ENCODE measurements at regions not wholly inside any gene's neighbourhood (a gene's known extent, or its start where the extent isn't known, plus 50 kb on each side); places are given as distances from the start of the nearest gene placed in this dataset.

DNA sequence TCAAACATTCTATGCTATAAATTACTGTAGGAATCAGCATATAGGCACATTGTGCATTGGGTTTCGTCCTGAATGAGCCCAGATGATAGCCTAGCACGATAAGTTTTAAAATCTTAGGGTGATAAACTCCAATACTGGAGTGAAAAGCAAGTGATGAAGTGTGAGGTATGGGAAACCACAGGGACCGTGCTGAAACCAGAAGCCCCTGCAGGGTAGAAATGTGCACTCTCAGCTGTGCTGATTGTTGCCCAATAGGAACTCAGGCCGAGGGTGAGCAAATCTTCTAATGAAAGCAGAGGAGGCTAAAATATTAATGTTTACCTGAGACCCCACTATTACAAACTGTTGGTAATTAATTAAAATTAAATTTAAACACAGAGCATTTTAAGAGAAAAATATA is 1486.6 kb downstream of the AACS start:
- DNase-seq: no peak

DNA sequence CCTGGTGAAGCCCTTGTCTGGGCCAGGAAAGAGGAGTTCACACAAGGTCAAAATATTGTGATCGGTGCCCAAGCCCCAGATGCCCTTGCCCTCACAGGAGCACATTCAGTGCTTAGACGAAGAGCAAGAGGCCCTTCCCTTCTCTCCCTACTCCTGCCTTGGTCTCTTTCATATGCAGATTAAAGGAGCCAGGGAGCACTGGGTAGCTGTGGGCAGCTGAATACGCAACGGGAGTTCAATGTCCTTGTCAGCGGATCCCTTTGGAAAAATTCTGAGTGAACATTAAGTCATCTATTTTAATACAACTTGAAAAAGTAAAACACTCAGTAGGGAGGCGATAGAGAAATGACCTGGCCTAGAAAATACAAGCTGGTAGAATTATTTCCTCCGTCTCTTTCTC is 1489.4 kb downstream of the AACS start:
- no peak for DNase-seq

DNA sequence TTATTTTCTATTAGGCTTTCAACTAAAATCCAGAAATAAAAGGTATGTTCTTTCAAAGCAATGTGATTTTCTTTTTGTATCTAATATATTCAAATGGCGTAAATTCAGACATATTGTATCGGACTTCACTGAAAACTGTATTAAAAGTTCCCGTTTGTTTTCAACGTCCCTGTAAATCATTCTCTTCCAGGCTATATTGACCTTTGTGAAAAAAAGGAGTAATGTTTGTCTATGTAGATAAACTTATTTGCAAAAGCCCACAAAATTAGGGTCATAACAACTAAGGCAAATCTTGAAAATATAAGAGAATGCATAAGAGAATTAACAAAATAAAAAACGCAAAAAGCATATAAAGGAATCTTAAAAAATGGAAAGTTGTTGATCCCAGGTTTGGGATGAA is 1492.4 kb downstream of the AACS start:
- no peak for DNase-seq

DNA sequence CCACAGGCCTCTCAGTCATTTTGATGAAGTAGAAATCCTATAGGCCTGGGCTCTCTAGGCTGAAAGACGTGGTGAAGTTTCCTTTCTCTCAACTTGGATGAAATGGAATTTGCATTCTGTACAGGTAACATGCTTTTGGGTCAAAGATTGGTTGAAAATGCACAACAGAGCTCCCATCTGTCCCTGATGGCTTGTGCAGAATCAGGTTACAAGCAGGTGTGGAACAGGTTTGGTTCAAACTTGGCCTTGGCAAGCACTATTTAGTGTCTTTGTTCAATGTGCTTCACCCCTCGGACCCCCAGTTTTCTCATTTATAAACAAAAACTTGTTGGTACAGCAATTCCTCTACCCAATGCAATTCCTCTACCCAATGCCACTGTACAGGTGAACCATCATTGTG is 1493.0 kb downstream of the AACS start:
- no peak for DNase-seq

DNA sequence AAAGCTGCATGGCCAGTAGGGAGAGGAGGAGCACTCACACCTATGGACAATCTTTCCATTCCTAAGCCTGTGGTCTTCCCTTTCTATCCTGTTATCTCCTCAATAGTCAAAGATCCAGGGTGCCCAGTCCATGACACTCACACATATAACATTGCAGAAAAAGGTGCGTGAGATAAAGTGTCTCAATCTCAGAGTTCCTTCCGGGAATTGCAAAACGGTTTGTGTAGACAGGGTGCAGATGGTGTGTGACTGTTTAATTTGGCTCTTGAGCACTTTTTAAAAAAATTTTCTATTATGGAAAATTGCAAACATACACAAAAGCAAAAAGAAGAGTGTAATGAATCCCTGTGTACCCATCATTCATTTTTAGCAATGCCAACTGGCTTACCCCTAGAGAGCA is 1493.6 kb downstream of the AACS start:
- no peak for DNase-seq

DNA sequence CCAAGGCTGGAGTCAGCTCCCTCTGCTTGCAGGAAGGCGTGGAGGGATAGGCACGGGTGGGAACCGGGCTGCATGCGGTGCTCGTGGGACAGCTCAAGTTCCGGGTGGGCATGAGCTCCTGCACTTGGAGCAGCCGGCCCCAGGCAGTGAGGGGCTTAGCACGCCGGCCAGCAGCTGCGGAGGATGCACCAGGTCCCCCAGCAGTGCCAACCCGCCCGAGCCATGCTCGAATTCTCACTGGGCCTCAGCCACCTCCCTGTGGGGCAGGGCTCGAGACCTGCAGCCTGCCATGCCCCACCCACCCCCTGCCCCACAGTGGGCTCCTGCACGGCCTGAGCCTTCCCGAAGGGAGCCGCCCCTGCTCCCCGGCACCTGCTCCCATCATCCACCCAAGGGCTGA is 1501.8 kb downstream of the AACS start:
- DNase-seq: no peak

DNA sequence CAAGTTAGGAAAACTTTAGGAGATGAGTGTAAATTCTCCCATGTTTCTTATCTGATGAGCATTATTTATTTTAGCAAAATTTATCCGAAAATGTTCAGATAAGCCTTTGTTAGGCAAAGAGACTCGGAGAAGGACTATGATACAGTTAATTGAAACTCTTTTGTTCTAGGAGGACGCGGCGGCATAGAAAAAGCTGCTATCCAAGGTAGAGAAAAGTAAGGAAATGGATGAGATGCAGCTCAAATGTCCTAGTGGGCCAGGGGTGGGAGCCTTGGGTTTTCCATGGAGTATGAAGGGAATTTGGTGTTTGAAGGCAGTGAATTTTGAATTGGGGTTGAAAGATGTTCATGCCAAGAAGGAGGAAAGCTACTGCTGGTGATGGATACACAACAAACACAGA is 1504.5 kb downstream of the AACS start:
- no peak for DNase-seq

DNA sequence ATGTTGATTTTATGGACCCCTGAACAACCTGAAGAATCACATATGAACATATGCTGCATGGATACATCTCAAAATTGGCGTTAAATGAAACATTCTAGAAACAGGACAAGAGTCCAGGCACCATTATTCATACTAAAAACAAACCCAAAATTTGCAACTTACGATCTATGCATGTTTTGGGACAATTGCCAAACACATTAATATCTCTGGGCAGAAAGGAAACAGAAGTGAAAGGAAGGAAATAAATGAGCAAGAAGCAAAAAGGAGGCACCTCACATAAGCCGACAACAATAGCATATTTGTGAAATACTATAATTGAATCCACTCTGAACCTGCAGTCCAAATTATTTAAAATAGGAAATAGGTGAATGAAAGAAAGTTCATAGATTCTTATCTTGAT is 1505.3 kb downstream of the AACS start:
- DNase-seq: no peak

DNA sequence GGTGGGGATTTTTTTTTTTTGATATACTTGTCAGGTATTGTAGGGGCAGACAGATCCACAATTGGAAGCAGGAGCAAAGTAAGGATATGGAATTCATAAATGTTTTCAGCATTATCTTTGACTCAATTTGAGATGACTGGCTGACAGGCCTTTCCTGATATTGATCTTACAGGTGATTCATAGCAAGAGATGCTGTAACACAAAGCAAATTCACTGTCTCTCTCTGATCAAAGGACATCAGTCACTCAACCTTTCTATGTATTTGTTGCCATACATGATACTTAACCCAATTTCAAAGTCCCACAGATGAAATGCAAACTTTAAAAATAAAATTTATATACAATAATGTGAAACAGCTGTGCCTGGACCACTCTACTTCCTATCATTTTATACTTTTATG is 1506.9 kb downstream of the AACS start:
- DNase-seq: no peak

DNA sequence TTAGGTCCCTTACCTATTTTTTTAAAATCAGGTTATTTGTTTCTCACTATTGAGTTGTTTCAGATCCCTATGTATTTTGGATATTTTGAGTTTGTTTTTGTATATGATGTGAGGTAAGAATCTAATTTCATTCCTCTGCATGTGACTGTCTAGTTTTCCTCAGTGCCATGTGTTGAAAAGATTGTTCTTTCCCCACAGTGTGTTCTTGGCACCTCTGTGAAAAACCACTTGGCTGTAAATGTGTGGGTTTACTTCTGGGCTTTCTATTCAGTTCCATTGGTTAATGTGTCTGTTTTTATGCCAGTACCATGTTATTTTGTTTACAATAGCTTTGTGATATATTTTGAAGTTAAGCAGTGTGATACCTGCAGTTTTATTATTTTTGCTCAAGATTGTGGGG is 1516.4 kb downstream of the AACS start:
- DNase-seq: no peak

DNA sequence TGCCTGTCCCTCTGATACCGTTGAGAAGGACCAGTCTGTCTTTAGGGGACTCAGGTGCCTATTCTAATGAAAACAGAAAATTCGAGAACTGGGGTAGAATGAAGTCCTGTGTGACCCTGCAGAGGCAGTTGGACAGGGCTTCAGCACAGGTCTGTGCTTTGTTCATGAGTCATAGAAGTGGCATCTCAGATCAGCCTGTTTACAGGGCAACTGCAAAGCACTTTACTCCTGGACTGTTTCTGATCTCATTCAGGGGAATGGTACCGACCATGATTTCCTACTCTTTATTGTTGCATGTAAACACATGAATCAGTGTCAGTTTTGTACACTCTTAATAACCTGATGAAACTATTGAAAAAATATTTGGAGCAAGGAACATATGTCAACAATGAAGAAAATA is 1517.0 kb downstream of the AACS start:
- DNase-seq: no peak

DNA sequence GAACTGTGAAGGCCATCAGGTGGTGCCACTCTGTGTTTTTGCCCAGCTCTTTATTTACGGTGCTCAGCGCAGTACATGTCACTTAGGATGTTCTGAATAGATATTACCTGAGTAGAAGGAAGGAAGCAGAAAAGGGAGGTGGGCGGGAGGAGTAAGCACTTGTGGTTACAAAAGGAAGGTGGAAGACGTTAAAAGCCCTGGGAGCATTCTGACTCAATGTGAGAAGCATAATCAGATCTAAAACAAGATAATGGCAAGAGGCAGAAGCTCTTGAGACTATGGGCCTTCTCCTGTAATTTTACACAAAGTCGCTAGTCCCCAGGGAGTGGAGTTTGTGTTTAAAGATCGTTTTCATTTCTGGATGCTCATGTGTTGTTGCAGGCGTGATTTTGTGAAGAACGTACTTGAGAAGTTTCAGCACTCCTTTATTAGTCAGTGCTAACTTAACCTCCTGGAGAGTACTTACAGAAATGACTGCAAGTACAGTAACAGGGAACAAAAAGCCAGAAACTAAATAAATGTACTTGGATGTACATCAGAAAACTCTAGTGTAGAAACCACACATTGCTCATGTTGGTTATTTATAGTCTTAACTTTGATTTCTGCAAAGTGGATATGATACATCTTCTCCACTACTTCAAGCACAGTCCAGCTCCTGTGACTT is 1523.5 kb downstream of the AACS start:
- DNase-seq: no peak

DNA sequence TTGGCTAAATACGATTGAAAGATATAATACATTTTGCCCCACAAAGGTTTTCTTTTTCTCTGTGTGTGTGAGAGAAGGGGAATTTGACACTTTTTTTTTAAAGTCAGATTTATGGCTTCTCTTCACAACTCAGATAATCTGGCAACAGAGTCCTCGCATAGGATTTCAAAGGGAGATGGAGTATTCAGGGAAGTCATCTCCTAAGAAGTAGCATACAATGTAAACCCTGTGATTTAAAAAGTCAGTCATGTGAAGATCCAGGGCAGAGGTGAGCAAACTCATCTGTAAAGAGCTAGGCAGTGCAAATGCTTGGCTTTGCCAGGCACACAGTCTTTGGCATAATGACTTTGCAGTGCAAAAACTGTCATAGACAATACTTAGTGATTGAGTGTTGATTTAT is 1526.3 kb downstream of the AACS start:
- no peak for DNase-seq

DNA sequence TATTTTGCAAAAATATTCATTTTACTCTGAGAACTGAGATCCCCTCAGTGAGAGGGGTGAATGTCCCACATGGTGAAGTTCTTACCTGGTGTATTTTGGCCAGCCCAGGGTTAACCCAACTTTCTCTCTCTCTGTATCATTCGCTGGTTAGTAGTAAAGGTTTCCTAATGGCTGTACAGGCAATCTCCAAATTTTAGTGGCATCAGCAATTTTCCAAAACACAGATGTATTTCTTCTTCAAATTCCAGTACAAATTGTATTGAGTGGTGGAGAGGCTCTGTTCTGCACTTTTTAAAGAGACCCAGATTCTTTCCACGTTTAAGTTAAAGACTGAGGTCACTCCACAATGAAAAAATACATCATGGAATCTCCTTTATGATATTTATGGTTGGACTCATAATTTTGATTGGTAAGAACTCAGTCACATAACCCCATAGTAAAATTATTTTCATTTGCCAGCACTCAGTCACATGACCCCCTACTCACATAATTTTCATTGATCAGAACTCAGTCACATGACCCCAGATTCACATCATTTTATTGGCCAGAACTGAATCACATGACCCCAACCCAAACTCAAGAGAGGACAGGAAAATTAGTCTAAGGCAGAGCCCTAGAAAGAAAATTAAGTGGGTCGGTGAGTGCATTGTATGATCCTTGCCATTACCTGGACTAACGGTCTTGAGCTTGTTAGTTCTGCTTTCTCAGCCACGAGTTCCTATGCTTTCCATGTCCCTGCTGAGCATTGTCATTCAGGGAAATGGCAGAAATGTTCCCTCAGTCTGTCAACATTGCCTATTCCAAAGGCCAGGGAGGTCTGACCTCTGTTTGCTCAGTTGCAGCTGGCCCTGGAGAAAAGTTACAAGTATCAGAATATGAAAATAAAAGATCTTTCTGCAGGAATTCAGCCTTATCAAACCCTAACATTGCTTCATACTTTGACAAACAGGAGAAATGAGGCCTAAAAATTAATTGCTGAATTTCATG is 1536.2 kb downstream of the AACS start:
- no peak for DNase-seq

DNA sequence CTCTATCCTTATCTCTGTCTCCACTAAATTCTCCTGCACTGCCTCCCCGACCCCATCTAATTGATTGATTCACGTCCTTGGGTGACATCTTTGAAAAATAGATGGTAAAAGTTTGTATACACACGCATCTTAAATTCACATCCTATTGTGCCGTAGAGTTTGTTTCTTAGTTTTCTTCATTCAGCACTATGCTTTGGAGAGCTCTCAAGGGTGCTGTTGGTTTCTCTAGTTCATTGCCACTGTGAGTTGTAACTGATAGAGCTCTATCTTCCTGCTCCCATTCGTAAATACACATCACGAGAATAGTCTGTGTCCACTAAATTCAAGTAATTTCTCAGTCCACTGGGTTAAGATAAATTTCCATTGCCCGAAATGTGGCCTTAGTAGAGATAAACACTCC is 1537.4 kb downstream of the AACS start:
- DNase-seq: no peak

DNA sequence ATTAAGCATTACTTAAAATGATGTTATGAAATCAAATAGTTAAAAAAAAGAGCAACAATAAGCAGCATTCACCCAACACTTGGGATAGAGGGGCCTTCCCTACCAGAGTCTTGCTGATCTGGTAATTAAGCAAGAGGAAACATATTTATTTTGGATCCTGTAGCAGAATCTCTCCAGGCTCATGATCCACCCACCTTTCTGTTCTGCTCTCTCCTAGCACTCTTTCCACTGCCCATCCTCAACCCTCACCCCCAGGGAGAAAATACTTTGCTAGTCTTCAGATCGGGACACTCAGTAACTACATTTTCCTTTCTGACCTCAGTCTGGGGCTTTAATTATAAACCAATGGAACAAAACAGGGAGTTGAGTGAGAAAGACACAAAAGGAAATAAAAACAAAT is 1541.9 kb downstream of the AACS start:
- DNase-seq: no peak

DNA sequence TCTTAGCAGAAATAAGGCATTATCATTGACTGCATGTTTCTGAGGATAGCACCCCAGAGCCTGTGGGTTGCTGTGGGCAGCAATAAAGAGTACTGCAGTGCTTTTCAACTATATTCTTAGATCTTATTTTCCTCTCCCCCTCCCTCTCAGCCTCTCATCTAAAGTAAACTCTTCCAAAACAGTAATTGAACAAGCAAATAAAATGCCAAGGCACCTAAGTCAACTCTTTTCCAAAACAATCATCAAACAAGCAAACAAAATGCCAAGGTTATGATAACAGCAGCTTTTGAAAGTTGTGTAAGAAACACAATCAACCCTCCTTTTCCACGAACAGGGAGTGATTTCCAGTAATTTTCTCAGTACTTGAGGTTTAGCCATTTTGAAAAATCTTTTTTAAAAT is 1542.6 kb downstream of the AACS start:
- no peak for DNase-seq

DNA sequence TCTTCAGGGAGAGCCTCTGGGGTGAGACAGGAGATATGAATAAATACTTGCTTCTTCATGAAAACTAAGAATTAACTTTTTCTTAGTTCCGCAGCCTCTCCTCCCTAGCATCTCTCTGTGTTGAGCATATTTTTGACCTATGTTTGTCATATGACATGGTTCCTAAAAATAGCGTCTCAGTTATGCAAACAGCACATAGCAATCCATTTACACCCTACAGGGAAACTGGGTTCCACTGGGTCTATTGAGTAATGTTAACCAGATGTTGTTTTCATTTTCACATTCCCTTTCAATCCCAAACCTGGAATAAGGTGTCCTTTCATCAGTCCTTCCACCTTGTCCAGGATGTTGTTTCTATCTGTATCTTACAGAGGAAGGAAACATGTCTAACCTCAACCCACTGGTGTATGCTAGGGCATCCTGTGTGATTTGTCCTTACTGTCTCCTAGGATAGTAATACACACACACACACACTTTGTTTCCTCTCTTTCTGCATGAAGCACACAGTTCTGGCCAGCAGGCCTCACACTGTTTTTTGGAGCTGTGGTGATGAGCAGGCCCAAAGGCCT is 1543.5 kb downstream of the AACS start:
- DNase-seq: no peak

DNA sequence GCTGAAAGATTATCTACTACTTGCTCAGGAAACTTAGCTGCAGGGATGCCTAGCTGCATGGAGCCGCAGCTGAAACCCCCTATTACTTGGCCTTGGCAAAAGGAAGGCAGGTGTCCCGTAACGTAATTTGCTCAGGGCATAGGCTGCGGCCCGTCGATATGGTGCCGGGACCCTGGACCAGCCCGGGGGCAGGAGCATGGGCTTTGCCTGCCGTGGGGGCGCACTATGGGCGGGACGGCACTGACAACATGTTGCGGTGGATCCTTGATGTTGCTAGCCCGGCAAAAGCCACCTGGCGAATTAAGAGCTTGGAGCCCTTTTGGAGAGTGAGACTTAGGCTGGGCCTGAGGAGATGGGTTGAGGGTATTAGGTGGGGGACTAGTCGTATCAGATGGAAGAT is 1551.2 kb downstream of the AACS start:
- no peak for DNase-seq

DNA sequence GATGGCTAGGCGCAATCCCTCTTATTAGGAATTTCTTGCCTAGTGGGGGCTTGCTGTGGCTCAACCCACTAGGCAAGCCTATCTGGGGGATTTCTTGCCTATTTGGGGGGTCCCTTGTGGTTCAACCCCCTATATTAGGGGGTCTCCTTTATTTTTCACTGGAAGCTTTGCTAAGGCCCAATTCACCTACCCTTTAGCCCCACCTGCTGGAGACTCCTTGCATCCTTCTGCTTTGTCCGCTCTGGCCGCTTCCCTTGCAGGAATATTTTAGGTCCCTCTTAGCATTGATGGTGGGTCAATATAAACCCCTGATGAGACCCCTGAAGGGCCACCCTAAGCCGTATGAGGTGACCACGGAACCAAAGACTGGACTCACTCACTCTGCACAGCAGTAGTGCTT is 1552.1 kb downstream of the AACS start:
- DNase-seq: no peak

DNA sequence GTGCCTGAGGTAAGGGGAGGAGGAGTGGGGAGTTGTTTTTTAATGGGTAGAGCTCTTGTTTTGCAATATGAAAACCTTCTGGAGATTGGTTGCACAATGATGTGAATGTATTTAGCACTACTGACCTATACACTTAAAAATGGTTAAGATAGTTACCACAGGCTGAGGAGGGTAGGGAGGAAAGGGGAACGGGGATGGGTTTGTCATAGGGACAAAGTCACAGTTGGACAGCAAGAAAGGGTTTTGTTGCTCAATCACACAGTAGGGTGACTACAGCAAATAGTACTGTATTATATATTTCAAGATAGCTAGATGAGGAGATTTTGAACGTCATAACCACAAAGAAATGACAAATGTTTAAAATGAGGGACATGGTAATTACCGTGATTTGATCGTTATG is 1562.4 kb downstream of the AACS start:
- DNase-seq: no peak

DNA sequence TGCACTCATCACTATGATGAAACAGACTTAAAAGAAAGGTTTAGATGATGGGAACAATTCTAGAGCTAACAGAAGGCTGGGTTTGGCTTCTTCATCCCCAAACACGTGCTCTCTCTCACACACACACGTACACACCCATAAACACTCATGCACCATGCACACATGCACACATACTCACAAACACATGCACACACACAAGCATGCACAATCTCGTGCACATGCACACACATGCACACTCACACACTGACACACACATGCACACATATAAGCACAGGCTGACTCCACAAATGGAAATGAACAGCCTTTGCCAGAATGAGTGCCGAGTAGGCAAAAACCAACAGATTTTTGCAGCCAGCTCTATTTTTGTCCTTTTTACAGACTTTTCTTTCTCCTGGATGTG is 1571.6 kb downstream of the AACS start:
- DNase-seq: no peak

DNA sequence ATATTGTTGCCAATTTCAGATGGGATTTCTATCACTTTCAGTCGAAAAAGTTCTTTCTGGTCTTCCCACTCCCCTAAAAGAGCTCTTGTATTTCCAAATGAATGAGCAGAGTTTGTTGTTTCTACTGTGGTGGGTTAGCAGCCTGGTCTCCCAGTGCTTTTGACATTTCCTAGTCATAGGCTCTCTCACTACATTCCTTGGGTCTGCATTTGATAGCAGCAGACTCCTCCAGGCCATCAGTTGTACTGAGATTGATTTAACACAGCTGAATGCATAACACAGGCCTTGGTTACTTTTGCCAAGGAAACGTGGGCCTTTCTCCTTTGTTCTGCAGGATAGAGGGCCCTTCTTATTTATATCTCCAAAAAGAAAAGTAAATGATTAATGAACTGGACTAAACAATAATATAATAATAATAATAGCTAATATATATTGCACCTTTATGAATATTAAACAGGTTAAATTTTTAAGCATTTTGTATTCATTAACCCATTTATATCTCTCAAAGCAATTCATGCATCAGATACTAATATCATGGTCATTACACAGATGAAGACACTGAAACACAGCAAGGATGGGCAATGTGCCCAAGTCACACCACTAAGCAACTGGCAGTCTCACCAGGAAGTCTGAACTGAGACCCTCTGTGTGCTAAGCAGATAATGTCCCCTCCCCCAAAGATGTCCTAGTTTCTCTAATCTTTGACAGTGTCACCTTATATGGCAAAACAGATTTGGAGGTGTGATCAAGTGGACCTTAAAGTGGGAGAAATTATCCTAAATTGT is 1579.2 kb downstream of the AACS start:
- DNase-seq: no peak
